ENCODE measurements at regions not wholly inside any gene's neighbourhood (a gene's known extent, or its start where the extent isn't known, plus 50 kb on each side); places are given as distances from the start of the nearest gene placed in this dataset.

GRCh38 chr1:39141925-39142324 is 62.6 kb upstream of the MACF1 start:
- TF ChIP-seq POLR2AphosphoS5 (IDR thresholded peaks at IDR 0.05; ENCODE audit: low read depth, low read length) (no peak), TAF1 (IDR thresholded peaks at IDR 0.05; ENCODE audit: low read depth, low read length) (no peak), POLR2A (IDR thresholded peaks at IDR 0.05; ENCODE audit: low read depth, low read length) (no peak), SPI1 (IDR thresholded peaks at IDR 0.05; ENCODE audit: low read depth, low read length) (no peak)

All from GM12891 (cell line).